ENCODE measurements at regions not wholly inside any gene's neighbourhood (a gene's known extent, or its start where the extent isn't known, plus 50 kb on each side); places are given as distances from the start of the nearest gene placed in this dataset.

- TF ChIP-seq CTCF (IDR thresholded peaks at IDR 0.05; ENCODE audit: control insufficient read depth, extremely low read depth, insufficient read depth) = no peak
- no peak overlapping the region for H3K4me3 ChIP-seq (ENCODE audit: low read depth, low read length)
- no peak for DNase-seq (ENCODE audit: low read depth)
These were observed 819.2 kb downstream of the PCDH18 start for GRCh38 chr4:136713140-136713539.

- no peak for DNase-seq (ENCODE audit: low read depth)
- no peak for TF ChIP-seq CTCF (IDR thresholded peaks at IDR 0.05; ENCODE audit: control insufficient read depth, extremely low read depth, insufficient read depth)
- H3K4me3 ChIP-seq (ENCODE audit: low read depth, low read length) = no peak overlapping the region
These were observed 822.4 kb downstream of the PCDH18 start for GRCh38 chr4:136709897-136710296.

GRCh38 chr4:136706942-136707341, 825.4 kb downstream of the PCDH18 start:
- TF ChIP-seq CTCF (IDR thresholded peaks at IDR 0.05; ENCODE audit: control insufficient read depth, extremely low read depth, insufficient read depth) = no peak
- no peak for DNase-seq (ENCODE audit: low read depth)
- H3K4me3 ChIP-seq (ENCODE audit: low read depth, low read length) = no peak overlapping the region

GRCh38 chr4:136699905-136700304, 832.4 kb downstream of the PCDH18 start:
- DNase-seq (ENCODE audit: low read depth) = no peak
- H3K4me3 ChIP-seq (ENCODE audit: low read depth, low read length) = no peak overlapping the region
- no peak for TF ChIP-seq CTCF (IDR thresholded peaks at IDR 0.05; ENCODE audit: control insufficient read depth, extremely low read depth, insufficient read depth)

- TF ChIP-seq CTCF (IDR thresholded peaks at IDR 0.05; ENCODE audit: control insufficient read depth, extremely low read depth, insufficient read depth) = no peak
These were observed 840.7 kb downstream of the PCDH18 start for GRCh38 chr4:136691607-136692006.

GRCh38 chr4:136690360-136690759, 841.9 kb downstream of the PCDH18 start:
- no peak for TF ChIP-seq CTCF (IDR thresholded peaks at IDR 0.05; ENCODE audit: control insufficient read depth, extremely low read depth, insufficient read depth)
- H3K4me3 ChIP-seq (ENCODE audit: low read depth, low read length) = no peak overlapping the region
- no peak for DNase-seq (ENCODE audit: low read depth)

More at GRCh38 chr4:136691607-136692006, 840.7 kb downstream of the PCDH18 start:
- H3K4me3 ChIP-seq (ENCODE audit: low read depth, low read length) = no peak overlapping the region
- DNase-seq (ENCODE audit: low read depth) = no peak

- TF ChIP-seq CTCF (IDR thresholded peaks at IDR 0.05; ENCODE audit: control insufficient read depth, extremely low read depth, insufficient read depth) = no peak
- no peak for DNase-seq (ENCODE audit: low read depth)
These were observed 844.7 kb downstream of the PCDH18 start for GRCh38 chr4:136687596-136687995.

More at GRCh38 chr4:136687596-136687995, 844.7 kb downstream of the PCDH18 start:
- no peak overlapping the region for H3K4me3 ChIP-seq (ENCODE audit: low read depth, low read length)

Measured in LNCaP clone FGC (cell line).